NCI-H1417 (cell line): ENCODE measurements at regions not wholly inside any gene's neighbourhood (a gene's known extent, or its start where the extent isn't known, plus 50 kb on each side); places are given as distances from the start of the nearest gene placed in this dataset.
"Not testable (repeated sequence)": the region's sequence is repeated elsewhere in the genome, so short reads cannot be mapped to it uniquely, and the experiment has no call there.

Source experiments
- DNase-seq, 3 experiments: peaks; one replicate each; lab custom pipeline; 2025; lab: John Stamatoyannopoulos, UW

DNA sequence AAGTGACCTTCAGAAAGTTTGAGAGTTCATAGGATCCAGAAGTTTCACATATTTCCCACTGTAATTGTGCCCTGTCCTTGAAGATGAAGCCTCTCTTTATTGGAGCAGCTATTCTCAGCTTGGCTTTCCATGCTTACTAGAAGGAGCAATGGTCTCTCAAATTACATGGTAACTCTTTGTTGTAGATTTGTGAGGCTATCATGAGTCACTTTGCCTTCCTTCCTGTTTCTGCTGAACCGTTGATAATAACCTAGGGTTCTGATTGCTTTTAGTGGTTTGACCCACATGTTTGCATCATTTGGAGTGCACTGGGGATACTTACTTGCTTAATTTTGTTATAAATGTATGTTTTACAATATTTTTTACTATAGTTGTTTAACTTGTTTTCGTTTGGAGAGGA, 772.9 kb upstream of the SLITRK6 start:
- DNase-seq = peak in 1 of 3 experiments; percentile 17

- DNase-seq = peak in 1 of 3 experiments; percentile 23
These were observed 780.4 kb upstream of the SLITRK6 start for GRCh38 chr13:86579662-86580061.

- DNase-seq = no peak
These were observed 782.5 kb upstream of the SLITRK6 start for GRCh38 chr13:86581706-86582105.

DNA sequence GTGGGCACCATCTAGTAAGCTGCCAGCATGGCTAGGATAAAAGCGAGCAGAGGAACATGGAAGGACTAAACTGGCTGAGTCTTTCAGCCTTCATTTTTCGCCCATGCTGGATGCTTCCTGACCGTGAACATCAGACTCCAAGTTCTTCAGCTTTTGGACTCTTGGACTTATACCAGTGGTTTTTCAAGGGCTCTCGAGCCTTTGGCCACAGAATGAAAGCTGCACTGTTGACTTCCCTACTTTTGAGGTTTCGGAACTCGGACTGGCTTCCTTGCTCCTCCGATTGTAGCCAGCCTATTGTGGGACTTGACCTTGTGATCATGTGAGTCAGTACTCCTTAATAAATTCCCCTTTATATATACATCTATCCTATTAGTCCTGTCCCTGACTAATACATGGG, 785.1 kb upstream of the SLITRK6 start:
- no peak for DNase-seq

DNA sequence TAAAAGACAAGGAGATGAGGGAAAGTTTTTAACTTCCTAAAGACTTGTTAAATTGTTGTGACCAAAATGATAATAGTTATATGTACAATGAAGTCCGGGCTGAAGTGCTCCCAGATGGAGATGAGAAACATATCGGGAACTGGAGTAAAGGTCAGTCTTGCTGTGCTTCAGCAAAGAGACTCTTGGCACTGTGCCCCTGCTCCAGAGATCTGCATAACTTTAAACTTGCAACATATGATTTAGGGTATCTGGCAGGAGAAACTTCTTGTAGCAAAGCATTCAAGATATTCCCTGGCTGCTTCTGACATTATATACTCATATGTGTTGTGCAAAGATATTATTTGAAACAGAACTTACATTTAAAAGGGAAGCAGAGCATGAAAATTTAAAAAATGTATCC, 786.6 kb upstream of the SLITRK6 start:
- DNase-seq = no peak

DNA sequence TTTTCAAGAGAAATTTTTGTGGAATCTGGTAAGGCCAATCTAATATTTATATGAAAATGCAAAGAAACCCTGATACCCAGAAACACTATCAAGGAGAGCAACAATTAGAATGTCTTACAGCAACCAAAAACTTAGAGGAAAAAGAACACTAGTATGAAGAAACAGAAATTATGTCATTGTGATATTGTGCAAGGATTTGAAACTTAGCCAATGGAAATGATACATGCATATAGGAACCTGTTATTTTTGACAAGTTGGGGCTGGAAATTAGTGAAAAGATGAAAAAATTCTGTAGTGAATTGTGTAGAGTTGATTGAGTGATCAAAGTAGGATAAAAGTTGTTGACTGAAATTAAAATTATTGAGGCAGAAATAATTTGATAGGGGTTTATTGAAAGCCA, 792.6 kb upstream of the SLITRK6 start:
- no peak for DNase-seq

GRCh38 chr13:86601351-86601750, 802.1 kb upstream of the SLITRK6 start:
- no peak for DNase-seq

DNA sequence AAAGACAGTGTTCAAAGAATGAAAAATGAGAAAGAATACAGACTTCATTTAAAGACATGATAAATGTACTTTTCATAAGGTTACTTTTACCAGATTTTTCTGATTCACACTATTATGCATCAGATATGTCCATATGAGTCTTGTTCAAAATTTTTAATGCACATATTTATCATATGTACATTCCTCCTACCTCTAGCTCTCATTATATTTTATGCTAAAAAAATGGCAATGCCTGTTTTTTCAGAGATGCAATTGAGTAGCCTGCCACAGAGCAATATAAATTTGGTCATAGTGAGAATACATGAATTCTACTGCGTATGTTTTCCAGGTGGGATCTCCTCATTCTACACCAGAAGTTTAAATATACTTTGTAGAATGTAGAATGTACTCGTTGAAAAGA, 807.0 kb upstream of the SLITRK6 start:
- no peak for DNase-seq

- no peak for DNase-seq
These were observed 809.5 kb upstream of the SLITRK6 start for GRCh38 chr13:86608701-86609100.

DNA sequence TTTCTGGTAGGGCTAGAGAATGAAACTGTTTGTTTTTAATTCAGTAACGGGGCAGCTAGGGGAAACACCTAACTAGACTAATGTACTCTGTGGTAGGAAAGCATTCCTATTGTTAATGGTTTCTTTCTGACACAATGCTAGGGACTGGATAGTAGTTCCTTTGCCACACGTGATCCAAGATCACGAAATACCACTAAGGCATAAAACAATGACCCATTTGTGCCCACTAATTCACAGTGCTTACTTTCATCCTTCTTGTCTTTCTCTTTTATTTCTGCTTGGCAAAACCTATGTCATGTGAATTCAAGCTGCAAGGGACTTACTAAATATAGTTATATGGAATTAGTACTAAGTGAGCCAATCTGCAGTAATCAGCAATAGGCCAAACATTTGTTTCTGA, 834.1 kb upstream of the SLITRK6 start:
- DNase-seq = no peak

GRCh38 chr13:86651171-86651570, 852.0 kb upstream of the SLITRK6 start:
- DNase-seq = not testable (repeated sequence)

DNA sequence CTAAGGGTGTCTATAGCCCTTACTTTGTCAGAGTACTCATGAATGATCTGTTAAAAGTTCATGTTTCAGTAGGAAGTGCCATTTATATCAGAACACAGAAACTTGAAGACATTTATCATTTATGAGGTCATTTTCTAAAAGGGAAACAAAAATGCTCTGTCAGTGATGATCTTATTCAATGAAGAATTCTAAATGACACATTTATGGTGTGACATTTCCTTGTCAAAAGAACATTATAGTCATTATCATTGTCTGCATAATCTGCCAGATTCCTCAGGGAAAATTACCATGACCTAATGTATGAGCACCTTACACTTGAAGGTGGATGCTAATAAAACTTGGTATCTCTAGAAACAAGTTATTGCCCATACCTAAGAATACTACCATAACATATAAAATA, 853.8 kb upstream of the SLITRK6 start:
- no peak for DNase-seq

- no peak for DNase-seq
These were observed 856.3 kb upstream of the SLITRK6 start for GRCh38 chr13:86655561-86655960.

- no peak for DNase-seq
These were observed 860.9 kb upstream of the SLITRK6 start for GRCh38 chr13:86660090-86660489.

DNA sequence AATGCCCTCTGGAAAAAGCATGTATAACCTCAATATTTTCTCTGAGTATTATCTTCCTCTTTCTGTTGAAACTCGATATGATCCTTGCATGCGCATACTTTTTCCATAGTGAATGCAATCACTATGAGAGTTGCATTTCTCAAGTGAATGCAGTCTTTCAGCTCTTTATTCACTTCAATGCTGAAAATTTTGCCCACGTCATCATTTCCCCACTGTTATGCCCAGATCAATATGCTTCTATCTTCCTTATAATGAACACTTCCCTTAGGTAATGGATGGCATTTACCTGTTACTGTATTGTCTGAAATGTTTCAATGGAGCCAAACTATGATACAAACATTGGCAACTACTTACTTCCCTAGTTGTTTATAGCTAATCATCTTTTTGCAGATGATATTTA, 866.6 kb upstream of the SLITRK6 start:
- DNase-seq = no peak

DNA sequence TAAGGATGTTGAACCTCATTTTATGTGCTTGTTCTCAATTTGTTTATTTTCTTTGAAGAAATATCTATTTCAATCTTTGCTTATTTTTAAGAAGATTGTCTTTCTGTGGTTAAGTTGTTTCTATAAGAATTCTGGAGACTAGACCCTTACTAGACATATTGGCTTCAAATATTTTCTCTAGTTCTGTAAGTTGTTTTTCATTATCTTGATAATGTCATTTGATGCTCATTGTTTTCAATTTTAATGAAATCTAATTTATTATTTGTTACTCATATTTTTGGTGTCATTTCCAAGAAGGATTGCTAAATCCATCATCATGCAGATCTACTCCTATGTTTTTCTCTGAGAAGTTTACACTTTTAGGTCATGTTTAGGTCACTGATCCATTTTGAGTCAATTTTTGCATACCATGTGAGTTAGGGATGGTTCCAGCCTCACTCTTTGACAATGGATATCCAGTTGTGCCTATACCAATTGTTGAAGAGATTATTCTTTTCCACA, 874.8 kb upstream of the SLITRK6 start:
- DNase-seq = no peak

- no peak for DNase-seq
These were observed 882.0 kb upstream of the SLITRK6 start for GRCh38 chr13:86681223-86681622.

GRCh38 chr13:86684402-86684801, 885.2 kb upstream of the SLITRK6 start:
- DNase-seq = peak in 1 of 3 experiments; percentile 40

DNA sequence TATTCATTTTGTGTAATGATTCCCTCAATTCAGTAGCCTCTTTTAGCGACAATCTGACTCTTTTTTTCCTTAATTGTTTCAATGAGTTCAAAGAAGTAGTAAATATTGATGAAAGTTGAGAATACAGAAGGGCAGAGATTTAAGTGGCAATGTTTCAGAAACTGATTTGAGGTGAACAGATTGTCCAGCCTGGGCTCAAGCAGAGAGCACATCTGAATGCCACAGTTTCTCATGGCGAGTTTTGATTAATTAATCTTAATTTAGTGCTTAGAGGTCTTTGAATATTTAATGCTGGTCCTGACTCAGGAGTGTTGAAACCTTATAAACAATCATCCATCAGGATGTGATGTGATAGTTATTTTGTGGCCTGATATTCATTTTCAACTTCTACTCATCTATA, 890.7 kb upstream of the SLITRK6 start:
- peak in 1 of 3 experiments; percentile 41 for DNase-seq

GRCh38 chr13:86692291-86692690, 893.1 kb upstream of the SLITRK6 start:
- peak in 2 of 3 experiments; percentile 11 to 76 for DNase-seq

GRCh38 chr13:86710013-86710412, 910.8 kb upstream of the SLITRK6 start:
- no peak for DNase-seq

DNA sequence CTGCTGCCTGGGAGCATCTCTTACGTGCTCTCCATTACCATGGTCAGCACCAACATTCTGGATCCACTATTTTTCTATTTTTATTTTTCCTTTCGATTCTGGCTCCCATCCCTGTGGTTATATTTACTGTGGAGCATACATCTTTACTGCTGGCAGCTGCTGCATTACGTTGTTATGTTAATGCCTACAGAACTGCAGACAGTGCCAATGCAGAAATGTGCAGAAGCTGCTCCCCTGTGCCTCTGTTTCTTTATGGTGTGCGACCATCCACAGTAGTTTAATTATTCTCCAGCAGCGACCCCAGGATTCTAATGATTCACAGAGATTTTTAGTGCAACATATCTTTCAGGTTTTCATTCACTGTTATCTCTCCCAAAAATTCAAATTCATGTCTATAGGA, 911.7 kb upstream of the SLITRK6 start:
- no peak for DNase-seq

DNA sequence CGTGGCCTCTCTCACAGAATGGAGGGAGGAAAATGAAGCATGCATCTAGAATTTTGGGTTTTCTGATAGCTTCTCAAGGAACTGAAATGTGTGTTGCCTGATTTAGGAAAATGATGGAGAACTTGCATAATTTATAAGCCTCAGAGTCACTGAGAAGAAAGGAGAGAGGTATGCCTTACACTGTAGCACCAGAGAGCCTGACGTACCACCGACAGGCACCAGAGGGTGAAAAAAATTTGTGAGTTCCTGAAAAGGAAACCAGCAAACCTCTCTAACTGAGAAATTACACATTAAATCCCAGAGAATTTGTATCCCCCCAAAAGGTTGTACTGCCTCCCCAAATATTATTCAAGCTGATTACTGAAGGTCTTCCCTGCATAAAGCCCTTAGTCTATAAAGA, 915.3 kb upstream of the SLITRK6 start:
- no peak for DNase-seq

- DNase-seq = peak in 1 of 3 experiments; percentile 31
These were observed 925.9 kb upstream of the SLITRK6 start for GRCh38 chr13:86725105-86725504.

DNA sequence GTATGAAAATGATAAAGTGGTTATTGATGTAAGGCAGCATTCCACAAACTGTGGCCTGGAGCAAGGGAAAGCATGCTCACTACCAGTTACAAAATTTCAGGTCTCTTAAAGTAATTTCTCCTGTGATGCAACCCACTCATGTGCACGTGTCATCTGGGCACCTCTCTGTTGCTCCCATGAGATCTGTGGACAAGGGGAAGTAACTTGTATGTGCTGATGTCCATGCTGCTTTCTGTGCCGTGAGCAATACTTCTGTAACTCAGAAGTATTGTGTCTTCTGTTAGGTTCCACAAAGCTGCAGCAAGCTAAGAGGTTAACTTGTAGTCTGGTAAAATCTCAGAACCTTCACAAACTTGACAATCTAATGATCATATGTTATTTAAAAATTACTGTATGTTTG, 930.0 kb upstream of the SLITRK6 start:
- no peak for DNase-seq
